ENCODE measurements at regions not wholly inside any gene's neighbourhood (a gene's known extent, or its start where the extent isn't known, plus 50 kb on each side); places are given as distances from the start of the nearest gene placed in this dataset.

DNA sequence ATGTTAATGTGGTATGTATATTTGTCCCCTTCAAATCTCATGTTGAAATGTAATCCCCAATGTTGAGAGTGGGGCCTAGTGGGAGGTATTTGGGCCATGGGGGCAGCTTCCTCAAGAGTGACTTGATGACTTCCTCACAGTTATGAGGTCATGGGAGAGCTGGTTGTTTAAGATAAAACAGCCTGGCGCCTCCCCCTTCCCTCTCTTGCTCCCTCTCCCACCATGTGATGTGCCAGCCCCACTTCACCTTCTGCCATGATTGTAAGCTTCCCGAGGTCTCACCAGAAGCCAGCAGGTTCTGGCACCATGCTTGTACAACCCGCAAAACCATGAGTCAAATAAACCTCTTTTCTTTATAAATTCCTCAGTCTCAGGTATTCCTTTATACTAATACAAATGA is 258.3 kb upstream of the POU3F3 start:
- Histone ChIP-seq H3T11ph (ENCODE audit: low read length) (no peak overlapping the region), H2BK120ac (ENCODE audit: low read depth, low read length, poor library complexity, severe bottlenecking) (no peak overlapping the region), H3K27me3 (ENCODE audit: insufficient read depth, low read length) (no peaks in the 10 kb centered on the region), H3K14ac (ENCODE audit: insufficient read depth, low read length) (no peak overlapping the region), H2AK5ac (ENCODE audit: insufficient read length, low read length) (no peak overlapping the region), H3K56ac (ENCODE audit: insufficient read length, low read depth, low read length) (no peak overlapping the region), H2BK20ac (ENCODE audit: low read depth, low read length, poor library complexity, severe bottlenecking) (no peak overlapping the region), H3K23me2 (ENCODE audit: insufficient read length, low read depth, low read length, poor library complexity, severe bottlenecking) (no peaks in the 10 kb centered on the region), H4K20me1 (ENCODE audit: control insufficient read depth, insufficient read depth, insufficient read length) (no peaks in the 10 kb centered on the region), H3K9me3 (ENCODE audit: control insufficient read depth, low read depth, low read length) (peaks cover 7% of the 10 kb centered on the region), H4K8ac (replicated peaks; ENCODE audit: insufficient read length, low read depth, low read length) (no peak overlapping the region), H2BK15ac (ENCODE audit: low read depth, low read length) (no peak overlapping the region), H4K91ac (ENCODE audit: insufficient read length, low read depth, low read length) (no peak overlapping the region), H2BK12ac (ENCODE audit: insufficient read length, low read depth, low read length) (no peak overlapping the region), H3K4ac (ENCODE audit: low read depth, low read length) (no peak overlapping the region), H3K18ac (ENCODE audit: insufficient read length, low read depth, low read length) (no peak overlapping the region), H3K4me1 (ENCODE audit: insufficient read depth, low read length) (no peaks in the 10 kb centered on the region), H3K9ac (ENCODE audit: extremely low read depth, insufficient read length, low read length) (no peak overlapping the region), H3K79me1 (ENCODE audit: insufficient read depth, low read depth, low read length, poor library complexity, severe bottlenecking) (no peaks in the 10 kb centered on the region), H4K5ac (ENCODE audit: insufficient read length, low read depth, low read length) (no peak overlapping the region), H3K23ac (ENCODE audit: insufficient read length, low read depth, low read length) (no peak overlapping the region), H3K79me2 (ENCODE audit: insufficient read depth, low read length) (no peaks in the 10 kb centered on the region), H2AFZ (ENCODE audit: low read length) (no peak overlapping the region), H3K4me2 (ENCODE audit: insufficient read depth, insufficient read length, low read length) (no peak overlapping the region), H3K27ac (ENCODE audit: insufficient read length, low read depth, low read length) (no peak overlapping the region), H2BK5ac (ENCODE audit: insufficient read length, low read length) (no peak overlapping the region)
- H3K36me3 Mint-ChIP-seq (ENCODE audit: insufficient read depth in 1 of 3, low read depth in 3 of 3): peaks cover 8 to 50% (median 12%) of the 10 kb centered on the region in 3 experiments
- no peak for DNase-seq
- TF ChIP-seq, protein P1, sequence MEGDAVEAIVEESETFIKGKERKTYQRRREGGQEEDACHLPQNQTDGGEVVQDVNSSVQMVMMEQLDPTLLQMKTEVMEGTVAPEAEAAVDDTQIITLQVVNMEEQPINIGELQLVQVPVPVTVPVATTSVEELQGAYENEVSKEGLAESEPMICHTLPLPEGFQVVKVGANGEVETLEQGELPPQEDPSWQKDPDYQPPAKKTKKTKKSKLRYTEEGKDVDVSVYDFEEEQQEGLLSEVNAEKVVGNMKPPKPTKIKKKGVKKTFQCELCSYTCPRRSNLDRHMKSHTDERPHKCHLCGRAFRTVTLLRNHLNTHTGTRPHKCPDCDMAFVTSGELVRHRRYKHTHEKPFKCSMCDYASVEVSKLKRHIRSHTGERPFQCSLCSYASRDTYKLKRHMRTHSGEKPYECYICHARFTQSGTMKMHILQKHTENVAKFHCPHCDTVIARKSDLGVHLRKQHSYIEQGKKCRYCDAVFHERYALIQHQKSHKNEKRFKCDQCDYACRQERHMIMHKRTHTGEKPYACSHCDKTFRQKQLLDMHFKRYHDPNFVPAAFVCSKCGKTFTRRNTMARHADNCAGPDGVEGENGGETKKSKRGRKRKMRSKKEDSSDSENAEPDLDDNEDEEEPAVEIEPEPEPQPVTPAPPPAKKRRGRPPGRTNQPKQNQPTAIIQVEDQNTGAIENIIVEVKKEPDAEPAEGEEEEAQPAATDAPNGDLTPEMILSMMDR (conservative IDR thresholded peaks at IDR 0.05): no peak
- no peak overlapping the region for H3K4me3 Mint-ChIP-seq
- H3K9me3 Mint-ChIP-seq: peaks cover 38 to 55% of the 10 kb centered on the region in 2 experiments
- no peaks in the 10 kb centered on the region for H3K4me1 Mint-ChIP-seq
- H3K27me3 Mint-ChIP-seq (ENCODE audit: low read depth): no peaks in the 10 kb centered on the region
- no CpG with 5 or more reads among the region's 3 CpGs for WGBS (ENCODE audit: extremely low coverage, insufficient read length, low lambda C conversion rate)
- H3K27ac Mint-ChIP-seq: no peak overlapping the region

All from H9 (cell line).